ENCODE measurements at regions not wholly inside any gene's neighbourhood (a gene's known extent, or its start where the extent isn't known, plus 50 kb on each side); places are given as distances from the start of the nearest gene placed in this dataset.
"Not testable (repeated sequence)": the region's sequence is repeated elsewhere in the genome, so short reads cannot be mapped to it uniquely, and the experiment has no call there.

- Mint-ChIP-seq H3K36me3 (ENCODE audit: low read depth) (no peaks in the 10 kb centered on the region), H3K27me3 (ENCODE audit: low read depth, poor library complexity) (no peaks in the 10 kb centered on the region), H3K9me3 (no peaks in the 10 kb centered on the region), H3K27ac (peak overlapping the region; percentile 39), H3K4me3 (no peak overlapping the region), H3K4me1 (peaks cover 53% of the 10 kb centered on the region)
- no peak for DNase-seq
- no peak for TF ChIP-seq CTCF (IDR thresholded peaks at IDR 0.05)
These were observed 225.7 kb downstream of the MREG start for GRCh38 chr2:215787565-215788178.

- Mint-ChIP-seq H3K4me1 (peaks cover 60% of the 10 kb centered on the region), H3K27me3 (ENCODE audit: low read depth, poor library complexity) (no peaks in the 10 kb centered on the region), H3K27ac (no peak overlapping the region), H3K4me3 (no peak overlapping the region), H3K36me3 (ENCODE audit: low read depth) (no peaks in the 10 kb centered on the region), H3K9me3 (no peaks in the 10 kb centered on the region)
- no peak for TF ChIP-seq CTCF (IDR thresholded peaks at IDR 0.05)
- no peak for DNase-seq
These were observed 226.3 kb downstream of the MREG start for GRCh38 chr2:215787025-215787424.

- H3K4me1 Mint-ChIP-seq, result peaks cover 61% of the 10 kb centered on the region
- no peak for TF ChIP-seq CTCF (IDR thresholded peaks at IDR 0.05)
- no peak for DNase-seq
- H3K27ac Mint-ChIP-seq, result no peak overlapping the region
- H3K4me3 Mint-ChIP-seq, result no peak overlapping the region
- H3K36me3 Mint-ChIP-seq (ENCODE audit: low read depth), result no peaks in the 10 kb centered on the region
- no peaks in the 10 kb centered on the region for H3K9me3 Mint-ChIP-seq
- no peaks in the 10 kb centered on the region for H3K27me3 Mint-ChIP-seq (ENCODE audit: low read depth, poor library complexity)
These were observed 229.0 kb downstream of the MREG start for GRCh38 chr2:215784371-215784783.

GRCh38 chr2:215783640-215784039 is 229.7 kb downstream of the MREG start:
- H3K27ac Mint-ChIP-seq; DNase-seq; H3K36me3 Mint-ChIP-seq (ENCODE audit: low read depth); H3K27me3 Mint-ChIP-seq (ENCODE audit: low read depth, poor library complexity); H3K4me3 Mint-ChIP-seq; H3K9me3 Mint-ChIP-seq: not testable (repeated sequence)
- H3K4me1 Mint-ChIP-seq, result peaks cover 65% of the 10 kb centered on the region

GRCh38 chr2:215782965-215783364 is 230.4 kb downstream of the MREG start:
- Mint-ChIP-seq H3K36me3 (ENCODE audit: low read depth) (no peaks in the 10 kb centered on the region), H3K4me1 (peaks cover 65% of the 10 kb centered on the region), H3K27ac (no peak overlapping the region), H3K27me3 (ENCODE audit: low read depth, poor library complexity) (no peaks in the 10 kb centered on the region), H3K9me3 (no peaks in the 10 kb centered on the region), H3K4me3 (no peak overlapping the region)
- no peak for TF ChIP-seq CTCF (IDR thresholded peaks at IDR 0.05)
- no peak for DNase-seq

GRCh38 chr2:215782295-215782694 is 231.1 kb downstream of the MREG start:
- DNase-seq, result no peak
- H3K36me3 Mint-ChIP-seq (ENCODE audit: low read depth), result no peaks in the 10 kb centered on the region
- no peak overlapping the region for H3K27ac Mint-ChIP-seq
- H3K9me3 Mint-ChIP-seq, result no peaks in the 10 kb centered on the region
- H3K4me3 Mint-ChIP-seq, result no peak overlapping the region
- TF ChIP-seq CTCF (IDR thresholded peaks at IDR 0.05), result no peak
- no peaks in the 10 kb centered on the region for H3K27me3 Mint-ChIP-seq (ENCODE audit: low read depth, poor library complexity)
- H3K4me1 Mint-ChIP-seq, result peaks cover 70% of the 10 kb centered on the region

All from nephron progenitor cell (in vitro differentiated cells).